ENCODE measurements at regions not wholly inside any gene's neighbourhood (a gene's known extent, or its start where the extent isn't known, plus 50 kb on each side); places are given as distances from the start of the nearest gene placed in this dataset.

- Histone ChIP-seq H3K27ac (ENCODE audit: extremely low read depth, low read depth, low read length) (no peak overlapping the region), H3K9me3 (ENCODE audit: control insufficient read depth, insufficient read depth, low read depth, low read length) (no peaks in the 10 kb centered on the region), H3K36me3 (ENCODE audit: control insufficient read depth in 2 of 2, insufficient read depth in 1 of 2, low read length in 2 of 2) (no peaks in the 10 kb centered on the region), H3K4me1 (ENCODE audit: control insufficient read depth, insufficient read depth, low read length) (no peaks in the 10 kb centered on the region), H3K4me3 (ENCODE audit: low read depth, low read length) (no peak overlapping the region)
- TF ChIP-seq ZNF132 (tag by site-specific recombination; IDR thresholded peaks at IDR 0.05; ENCODE audit: borderline replicate concordance) (no peak), ZSCAN18 (tag by site-specific recombination; IDR thresholded peaks at IDR 0.05) (no peak), SETDB1 (IDR thresholded peaks at IDR 0.05; ENCODE audit: insufficient read length, low read length) (no peak), ZNF169 (tag by site-specific recombination; IDR thresholded peaks at IDR 0.05) (no peak), SP7 (tag by site-specific recombination; IDR thresholded peaks at IDR 0.05) (no peak), ZNF513 (tag by site-specific recombination; IDR thresholded peaks at IDR 0.05) (no peak), ZNF416 (tag by site-specific recombination; IDR thresholded peaks at IDR 0.05) (no peak), ZNF398 (tag by site-specific recombination; IDR thresholded peaks at IDR 0.05) (no peak), PRDM4 (tag by site-specific recombination; IDR thresholded peaks at IDR 0.05) (no peak), ZFP41 (tag by site-specific recombination; IDR thresholded peaks at IDR 0.05; ENCODE audit: borderline replicate concordance) (no peak), ZNF843 (tag by site-specific recombination; IDR thresholded peaks at IDR 0.05) (no peak), ZNF423 (tag by site-specific recombination; IDR thresholded peaks at IDR 0.05) (no peak), ZNF175 (tag by site-specific recombination; IDR thresholded peaks at IDR 0.05) (no peak), ZNF692 (tag by site-specific recombination; IDR thresholded peaks at IDR 0.05) (no peak), ZNF18 (tag by site-specific recombination; IDR thresholded peaks at IDR 0.05) (no peak)
- ChIA-PET POLR2A (no interaction called here), CTCF (interaction anchor here (0.7 kb wide), 1 partner anchor 13 kb away, joined by 6 read pairs; no protein-coding TSS in a partner anchor)
These were observed 144.5 kb downstream of the NUFIP1 start for GRCh38 chr13:44844786-44845185.

GRCh38 chr13:44843403-44843802 is 145.9 kb downstream of the NUFIP1 start:
- CTCF ChIA-PET, result no interaction called here
- POLR2A ChIA-PET, result no interaction called here
- H3K36me3 ChIP-seq (ENCODE audit: control insufficient read depth in 2 of 2, insufficient read depth in 1 of 2, low read length in 2 of 2), result no peaks in the 10 kb centered on the region
- no peaks in the 10 kb centered on the region for H3K4me1 ChIP-seq (ENCODE audit: control insufficient read depth, insufficient read depth, low read length)
- H3K27ac ChIP-seq (ENCODE audit: extremely low read depth, low read depth, low read length), result no peak overlapping the region
- no peaks in the 10 kb centered on the region for H3K9me3 ChIP-seq (ENCODE audit: control insufficient read depth, insufficient read depth, low read depth, low read length)
- no peak overlapping the region for H3K4me3 ChIP-seq (ENCODE audit: low read depth, low read length)
- TF ChIP-seq KLF7 (tag by site-specific recombination; IDR thresholded peaks at IDR 0.05; ENCODE audit: borderline replicate concordance) (no peak), ZNF645 (tag by site-specific recombination; IDR thresholded peaks at IDR 0.05) (no peak), ZNF555 (tag by site-specific recombination; conservative IDR thresholded peaks at IDR 0.05) (no peak), ZNF639 (tag by site-specific recombination; IDR thresholded peaks at IDR 0.05) (no peak), ZNF600 (tag by site-specific recombination; IDR thresholded peaks at IDR 0.05) (no peak), ZNF10 (tag by site-specific recombination; IDR thresholded peaks at IDR 0.05) (no peak), ZNF623 (tag by site-specific recombination; IDR thresholded peaks at IDR 0.05) (no peak), ZNF404 (tag by site-specific recombination; IDR thresholded peaks at IDR 0.05) (no peak)
